T47D (cell line): ENCODE measurements at regions not wholly inside any gene's neighbourhood (a gene's known extent, or its start where the extent isn't known, plus 50 kb on each side); places are given as distances from the start of the nearest gene placed in this dataset.

Source experiments
- DNase-seq, 2 experiments: peaks; one replicate each; pipeline versions ENCODE4 v3.0.0 to v3.0.0-alpha.2; 2011 to 2012; ENCODE audit warnings: low read depth in 1 of 2, low spot score in 1 of 2
- JUND ChIP-seq: IDR thresholded peaks from 2 replicates; pipeline ENCODE4 v1.6.1; 2012; ENCODE audit warnings: low read depth
- in situ Hi-C: cut with HindIII; loops from 2 replicates; pipeline ENCODE4 v1.10.0; 2016; ENCODE audit warnings: low sequenced_read_pairs, low pct_unique_long_range_greater_than_20kb

DNA sequence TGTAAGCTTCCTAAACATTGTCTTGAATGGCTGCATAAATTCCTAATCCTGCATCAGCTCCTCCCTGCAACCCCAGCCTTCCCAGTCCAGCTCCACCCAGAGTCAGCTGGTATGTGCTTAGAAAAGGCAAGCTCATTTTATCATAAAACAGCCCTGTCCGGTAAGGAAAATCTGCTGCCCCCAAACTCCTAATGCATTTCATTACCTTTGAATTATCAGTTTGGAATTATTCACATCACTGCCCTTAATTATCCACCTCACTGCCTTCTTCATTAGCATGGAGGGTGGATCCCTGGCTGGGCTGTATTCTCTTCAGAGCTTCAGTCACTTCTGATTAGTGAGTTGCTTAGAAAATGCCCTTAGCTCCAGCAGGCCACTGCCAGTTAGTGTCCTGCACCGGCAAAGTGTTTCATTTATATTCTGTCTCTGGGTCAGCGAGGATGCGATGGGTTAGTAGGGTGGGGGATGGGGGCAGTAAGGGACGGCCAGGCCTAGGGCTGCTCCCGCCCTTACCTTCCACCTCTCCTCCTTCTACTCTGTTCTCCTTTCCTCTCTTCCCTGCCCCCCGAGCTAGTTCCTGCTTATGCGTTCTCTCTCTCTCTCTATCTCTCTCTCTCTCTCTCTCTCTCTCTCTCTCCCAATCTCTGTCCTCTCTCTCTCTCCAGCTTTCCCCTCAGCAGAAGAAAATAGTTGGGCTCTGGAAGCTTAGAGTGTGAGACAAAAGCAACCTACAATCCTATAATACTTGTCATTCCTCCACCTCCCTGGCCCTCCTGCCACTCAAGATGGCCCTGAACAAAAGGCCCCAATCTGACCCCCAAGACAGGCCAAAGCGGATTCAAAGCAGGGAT is 174.8 kb upstream of the KLF3 start:
- TF ChIP-seq JUND, result no peak
- DNase-seq, result no peak
- in situ Hi-C loops, result no loop called here

- no peak for TF ChIP-seq JUND
- in situ Hi-C loops, result no loop called here
- peak in 1 of 2 experiments; percentile 31 for DNase-seq
These were observed 173.9 kb upstream of the KLF3 start for GRCh38 chr4:38489924-38490639.

GRCh38 chr4:38490753-38491446 is 173.1 kb upstream of the KLF3 start:
- no peak for TF ChIP-seq JUND
- in situ Hi-C loops, result no loop called here
- no peak for DNase-seq

DNA sequence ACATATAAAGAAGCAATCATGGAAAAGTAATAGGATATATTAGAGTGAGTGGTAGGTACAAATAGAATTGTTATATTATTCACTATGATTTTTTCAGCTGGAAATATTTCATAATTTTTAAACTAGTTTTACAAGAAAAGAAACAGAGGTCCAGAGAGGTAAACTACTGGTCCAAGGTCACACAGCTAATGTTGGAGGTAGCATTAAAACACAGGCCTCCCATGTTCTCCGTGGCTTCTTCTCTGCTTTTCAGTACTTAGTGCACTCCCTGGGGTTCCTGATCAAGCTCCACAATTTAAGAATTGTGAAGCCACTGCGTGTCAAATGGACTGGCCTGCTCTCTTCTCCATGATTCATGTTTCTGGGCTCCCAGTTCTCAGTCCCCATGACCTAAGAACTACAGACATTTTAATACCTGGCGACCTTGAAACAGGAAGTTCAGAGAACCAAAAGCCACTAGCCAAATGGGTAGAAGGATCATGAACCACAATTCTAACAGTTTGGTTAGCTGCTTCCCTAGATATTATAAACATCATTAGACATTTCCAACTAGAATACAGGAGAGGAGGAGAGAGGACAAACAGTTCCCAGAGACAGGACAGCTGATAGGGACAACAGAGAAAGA is 172.0 kb upstream of the KLF3 start:
- no peak for DNase-seq
- in situ Hi-C loops, result no loop called here
- TF ChIP-seq JUND, result no peak

- DNase-seq, result no peak
- no peak for TF ChIP-seq JUND
- in situ Hi-C loops, result no loop called here
These were observed 170.9 kb upstream of the KLF3 start for GRCh38 chr4:38493066-38493465.

DNA sequence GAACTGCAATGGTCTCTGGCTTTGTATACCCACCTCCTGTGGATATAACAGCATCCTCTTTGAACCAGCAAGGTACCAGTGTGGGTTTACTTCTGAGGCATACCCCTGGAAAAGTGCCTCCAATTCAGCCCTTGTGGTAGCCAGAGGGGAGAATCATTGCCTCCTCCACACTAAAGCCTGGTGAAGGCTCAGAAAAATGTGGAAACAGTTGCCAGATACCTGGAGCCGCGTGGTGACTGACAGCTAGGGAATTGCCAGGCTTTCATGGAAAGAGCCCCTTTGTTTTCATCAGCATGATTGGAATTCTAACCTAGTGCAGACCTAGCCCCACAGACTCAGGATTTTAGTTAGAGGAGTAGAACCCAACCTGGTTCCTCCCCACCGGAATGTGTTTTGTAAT is 168.6 kb upstream of the KLF3 start:
- DNase-seq, result no peak
- in situ Hi-C loops, result no loop called here
- no peak for TF ChIP-seq JUND

- in situ Hi-C loops, result no loop called here
- no peak for DNase-seq
- TF ChIP-seq JUND, result no peak
These were observed 166.9 kb upstream of the KLF3 start for GRCh38 chr4:38497121-38497520.

DNA sequence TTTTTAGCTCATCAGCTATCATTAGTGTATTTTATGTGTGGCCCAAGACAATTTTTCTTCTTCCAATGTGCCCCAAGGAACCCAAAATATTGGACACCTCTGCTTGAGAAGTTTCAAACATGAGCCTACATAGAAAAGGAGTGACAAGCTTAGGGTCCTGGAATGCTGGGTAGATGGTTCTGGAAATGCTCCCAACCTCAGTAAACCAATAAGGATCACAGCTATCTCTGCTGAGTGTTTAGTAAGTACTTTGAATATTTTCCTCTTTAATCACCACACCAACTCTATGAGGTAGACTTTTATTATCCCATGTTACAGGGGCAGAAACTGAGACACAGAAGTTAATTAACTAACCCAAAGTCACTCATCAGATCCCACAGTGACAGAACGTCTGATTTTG is 164.9 kb upstream of the KLF3 start:
- in situ Hi-C loops, result no loop called here
- TF ChIP-seq JUND, result no peak
- no peak for DNase-seq

GRCh38 chr4:38500433-38500832 is 163.6 kb upstream of the KLF3 start:
- no peak for TF ChIP-seq JUND
- in situ Hi-C loops, result no loop called here
- DNase-seq, result no peak

DNA sequence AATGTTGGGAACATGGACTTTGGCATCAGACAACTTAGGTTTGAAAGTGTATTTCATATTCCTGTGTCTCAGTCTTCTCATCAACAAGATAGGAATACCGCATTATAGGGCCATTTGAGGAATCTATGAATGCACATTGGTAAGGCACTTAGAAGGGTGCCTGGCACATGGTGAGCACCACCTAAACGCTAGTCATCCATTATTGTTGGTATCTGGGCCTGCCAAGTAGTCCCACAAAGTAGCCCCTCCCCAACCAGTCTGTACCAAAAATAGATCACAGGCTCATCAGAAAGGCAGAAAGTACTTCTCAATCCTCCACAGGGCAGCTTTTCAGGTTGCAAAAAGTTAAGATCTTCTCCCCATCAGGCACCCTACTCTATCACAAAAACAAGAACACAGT is 162.3 kb upstream of the KLF3 start:
- no peak for DNase-seq
- TF ChIP-seq JUND, result no peak
- in situ Hi-C loops, result no loop called here

GRCh38 chr4:38503689-38504395 is 160.2 kb upstream of the KLF3 start:
- no peak for DNase-seq
- in situ Hi-C loops, result no loop called here
- TF ChIP-seq JUND, result no peak

DNA sequence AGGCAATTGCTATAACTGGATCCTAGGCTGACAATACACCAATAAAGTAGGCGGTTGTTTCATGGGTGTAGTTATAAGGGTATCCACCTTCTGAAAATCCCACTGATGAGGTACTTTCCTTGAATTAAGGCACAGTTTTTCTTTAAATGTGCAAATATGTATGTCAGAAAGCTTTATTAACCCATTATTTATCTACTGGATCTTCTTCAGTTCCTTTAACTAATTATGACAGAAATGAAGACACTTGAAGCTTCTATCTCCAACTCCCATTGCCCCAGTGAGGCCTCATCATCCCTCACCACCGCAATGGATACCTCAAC is 159.6 kb upstream of the KLF3 start:
- in situ Hi-C loops, result no loop called here
- DNase-seq, result no peak
- TF ChIP-seq JUND, result no peak

DNA sequence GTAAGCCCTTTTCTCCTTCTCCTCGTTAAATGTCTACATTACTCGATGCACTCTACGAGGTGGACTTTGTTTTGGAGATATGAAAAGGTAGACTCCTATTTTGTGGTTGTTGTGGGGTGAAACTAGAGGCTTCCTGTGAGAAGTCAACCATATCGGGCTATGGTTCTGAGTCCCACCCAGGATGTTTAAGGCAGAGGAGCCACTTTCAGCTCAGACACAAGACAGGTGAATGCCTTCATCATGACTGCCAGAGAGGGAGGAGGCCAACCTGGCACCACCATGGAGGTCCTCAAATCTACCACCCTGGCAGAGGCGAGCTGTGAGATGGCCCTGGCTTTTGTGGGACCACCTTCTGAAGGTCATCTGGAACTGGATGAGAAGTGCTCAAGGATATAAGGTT is 154.4 kb upstream of the KLF3 start:
- DNase-seq, result no peak
- in situ Hi-C loops, result no loop called here
- TF ChIP-seq JUND, result no peak
